Esophagus squamous epithelium (tissue), 5 donors: ENCODE measurements at regions not wholly inside any gene's neighbourhood (a gene's known extent, or its start where the extent isn't known, plus 50 kb on each side); places are given as distances from the start of the nearest gene placed in this dataset.
"Not testable (repeated sequence)": the region's sequence is repeated elsewhere in the genome, so short reads cannot be mapped to it uniquely, and the experiment has no call there.

Experiments used
- DNase-seq: peaks from one replicate; lab custom pipeline; 2025; lab: John Stamatoyannopoulos, UW
- H3K27ac ChIP-seq, 4 donors: fragments of 200-600 bp; sonication (generic); one replicate each; pipeline ENCODE4 v1.5.1; 2016 to 2019; ENCODE audit warnings: mild to moderate bottlenecking in 1 of 4
- H3K27me3 ChIP-seq, 4 donors: fragments of 200-600 bp; sonication (generic); 1 replicate in 3 of 4; 2 replicates in 1 of 4; pipeline versions ENCODE4 v1.5.1 to v1.6.0; 2017 to 2021; ENCODE audit warnings: antibody characterized with exemption in 1 of 4
- H3K36me3 ChIP-seq, 3 donors: fragments of 200-600 bp; sonication (generic); one replicate each; pipeline ENCODE4 v1.5.1; 2016 to 2019
- H3K4me1 ChIP-seq, 3 donors: fragments of 200-600 bp; sonication (generic); one replicate each; pipeline ENCODE4 v1.5.1; 2017 to 2019
- H3K4me3 ChIP-seq, 4 donors: fragments of 200-600 bp; sonication (generic); 1 replicate in 3 of 4; 2 replicates in 1 of 4; pipeline ENCODE4 v1.5.1; 2016 to 2019; ENCODE audit warnings: mild to moderate bottlenecking in 2 of 4, moderate library complexity in 1 of 4
- H3K9me3 ChIP-seq, 3 donors: fragments of 200-600 bp; sonication (generic); one replicate each; pipeline ENCODE4 v1.5.1; 2016 to 2019
- POLR2A ChIP-seq, 4 donors: fragments of 450-650 bp; IDR thresholded peaks; one replicate each; pipeline ENCODE4 v1.6.1; 2017; ENCODE audit warnings: antibody characterized with exemption in 4 of 4, mild to moderate bottlenecking in 4 of 4, moderate library complexity in 3 of 4
- WGBS, 2 donors: methylation state at CpG; one replicate each; pipeline ENCODE4 v1.1.5; 2018; 5-methylcytosine and 5-hydroxymethylcytosine counted together
- intact Hi-C: fragments of 100-400 bp; cut with DNase I; formaldehyde crosslinking; loops from one replicate; pipeline ENCODE4 v1.15.0; 2022
- TF ChIP-seq, protein P1 (sequence below), 6 experiments: fragments of 450-650 bp in 4 of 6; fragments of 200-600 bp in 2 of 6; sonication (generic) in 2 of 6; IDR thresholded peaks; one replicate each; pipeline ENCODE4 v1.5.1; 2016 to 2019; ENCODE audit warnings: antibody characterized with exemption in 6 of 6, mild to moderate bottlenecking in 4 of 6, moderate library complexity in 4 of 6
- donor health status: DM: yes; HTN: yes; CAD: no.

DNA sequence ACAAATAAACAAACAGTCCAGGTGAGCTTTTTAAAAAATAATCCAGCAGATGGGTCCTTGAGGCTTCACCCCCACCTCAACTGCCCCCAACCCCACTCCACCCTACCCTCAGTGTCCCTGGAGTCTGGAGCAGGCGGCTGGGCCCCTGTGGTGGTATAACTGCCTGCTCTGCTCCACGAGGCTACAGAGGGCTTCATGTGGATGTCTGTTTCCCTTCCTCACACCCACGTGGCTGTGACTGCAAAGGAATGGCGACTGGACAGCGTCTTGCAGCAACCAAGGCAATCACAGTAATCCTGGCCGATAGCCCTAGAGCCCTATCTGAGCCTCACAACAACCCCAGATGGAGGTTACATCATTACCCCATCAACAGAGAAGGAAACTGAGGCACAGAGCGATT lies 76.5 kb downstream of the SLC2A10 start:
- Histone ChIP-seq H3K4me3 (no peak overlapping the region), H3K36me3 (no peaks in the 10 kb centered on the region), H3K27me3 (peaks cover 0 to 27% (median 0%) of the 10 kb centered on the region in 4 donors), H3K27ac (no peak overlapping the region), H3K4me1 (no peaks in the 10 kb centered on the region), H3K9me3 (no peaks in the 10 kb centered on the region)
- intact Hi-C loops = no loop called here
- DNase-seq = no peak
- no peak for TF ChIP-seq POLR2A (IDR thresholded peaks at IDR 0.05)
- 60% methylated on average over 1 of the region's 7 CpGs; no CpG with 5 or more reads in 1 of the 2 donors for WGBS, 2 donors

DNA sequence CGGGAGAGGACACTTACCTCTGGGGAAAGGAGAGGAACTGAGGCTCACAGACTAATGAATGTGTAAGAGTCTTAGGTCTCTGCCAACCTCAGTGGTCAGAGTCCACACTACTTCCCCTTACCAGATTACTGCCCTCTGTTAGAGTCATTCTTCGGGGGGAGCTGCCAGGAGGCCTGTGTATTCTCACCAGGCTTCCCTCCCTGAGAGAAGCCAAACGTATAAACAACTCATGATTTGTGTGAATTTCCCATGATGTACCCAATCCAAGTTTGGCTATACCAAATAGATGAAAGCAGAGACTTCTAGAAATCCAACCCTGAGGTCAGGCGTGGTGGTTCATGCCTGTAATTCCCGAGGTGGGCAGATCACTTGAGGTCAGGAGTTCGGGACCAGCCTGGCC lies 77.1 kb downstream of the SLC2A10 start:
- no peak for DNase-seq
- intact Hi-C loops = no loop called here
- Histone ChIP-seq H3K27me3 (peaks cover 0 to 27% (median 0%) of the 10 kb centered on the region in 4 donors), H3K9me3 (no peaks in the 10 kb centered on the region), H3K27ac (no peak overlapping the region), H3K4me3 (no peak overlapping the region), H3K36me3 (no peaks in the 10 kb centered on the region), H3K4me1 (no peaks in the 10 kb centered on the region)
- WGBS, 2 donors = 0 to 79% methylated on average over 1 to 6 of the region's 6 CpGs
- no peak for TF ChIP-seq POLR2A (IDR thresholded peaks at IDR 0.05)
- TF ChIP-seq, protein P1, sequence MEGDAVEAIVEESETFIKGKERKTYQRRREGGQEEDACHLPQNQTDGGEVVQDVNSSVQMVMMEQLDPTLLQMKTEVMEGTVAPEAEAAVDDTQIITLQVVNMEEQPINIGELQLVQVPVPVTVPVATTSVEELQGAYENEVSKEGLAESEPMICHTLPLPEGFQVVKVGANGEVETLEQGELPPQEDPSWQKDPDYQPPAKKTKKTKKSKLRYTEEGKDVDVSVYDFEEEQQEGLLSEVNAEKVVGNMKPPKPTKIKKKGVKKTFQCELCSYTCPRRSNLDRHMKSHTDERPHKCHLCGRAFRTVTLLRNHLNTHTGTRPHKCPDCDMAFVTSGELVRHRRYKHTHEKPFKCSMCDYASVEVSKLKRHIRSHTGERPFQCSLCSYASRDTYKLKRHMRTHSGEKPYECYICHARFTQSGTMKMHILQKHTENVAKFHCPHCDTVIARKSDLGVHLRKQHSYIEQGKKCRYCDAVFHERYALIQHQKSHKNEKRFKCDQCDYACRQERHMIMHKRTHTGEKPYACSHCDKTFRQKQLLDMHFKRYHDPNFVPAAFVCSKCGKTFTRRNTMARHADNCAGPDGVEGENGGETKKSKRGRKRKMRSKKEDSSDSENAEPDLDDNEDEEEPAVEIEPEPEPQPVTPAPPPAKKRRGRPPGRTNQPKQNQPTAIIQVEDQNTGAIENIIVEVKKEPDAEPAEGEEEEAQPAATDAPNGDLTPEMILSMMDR (IDR thresholded peaks at IDR 0.05) = no peak

DNA sequence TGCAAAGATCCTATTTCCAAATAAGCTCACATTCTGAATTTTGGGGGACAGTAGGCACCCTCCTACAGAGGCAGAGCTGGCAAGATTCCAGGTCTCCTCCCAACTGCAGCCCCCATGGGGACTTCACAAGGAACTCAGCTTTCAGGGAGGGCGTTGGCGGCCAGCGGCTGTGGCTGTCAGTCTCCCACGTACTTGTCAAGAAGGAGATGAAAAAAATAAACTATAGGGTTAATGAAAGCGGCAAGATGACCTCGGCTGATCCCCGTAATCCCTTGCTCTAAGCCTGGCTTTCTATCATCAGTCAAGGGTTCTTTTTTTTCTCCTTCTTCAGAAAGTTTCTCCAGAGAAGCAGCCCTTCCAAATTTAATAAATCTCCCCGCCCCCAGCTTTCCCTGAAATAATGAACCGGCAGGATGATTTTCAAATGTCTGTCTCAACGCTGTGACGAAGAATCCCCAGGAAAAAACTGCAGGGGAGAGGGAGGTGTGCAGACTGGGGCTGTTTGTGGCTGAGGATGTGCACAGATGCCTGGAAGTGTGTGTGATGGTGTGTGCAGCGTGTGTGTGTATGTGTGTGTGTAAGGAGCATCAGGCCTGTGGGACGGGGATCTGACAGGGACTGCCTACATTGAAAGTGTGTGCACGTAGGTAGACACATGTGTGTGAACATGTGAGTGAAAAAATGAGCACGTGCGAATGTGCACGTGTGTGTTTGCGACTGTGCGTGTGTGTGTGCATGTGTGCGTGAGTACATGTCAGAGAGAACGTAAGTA lies 78.7 kb downstream of the SLC2A10 start:
- no peaks in the 10 kb centered on the region for H3K9me3 ChIP-seq
- intact Hi-C loops = no loop called here
- WGBS, 2 donors = 54 to 55% methylated on average over 18 to 19 of the region's 21 CpGs
- no peak for DNase-seq
- H3K4me3 ChIP-seq = no peak overlapping the region
- H3K4me1 ChIP-seq = no peaks in the 10 kb centered on the region
- no peaks in the 10 kb centered on the region for H3K36me3 ChIP-seq
- peaks cover 0 to 42% (median 0%) of the 10 kb centered on the region in 4 donors for H3K27me3 ChIP-seq
- TF ChIP-seq, protein P1 (IDR thresholded peaks at IDR 0.05) = no peak
- no peak for TF ChIP-seq POLR2A (IDR thresholded peaks at IDR 0.05)
- H3K27ac ChIP-seq = no peak overlapping the region

DNA sequence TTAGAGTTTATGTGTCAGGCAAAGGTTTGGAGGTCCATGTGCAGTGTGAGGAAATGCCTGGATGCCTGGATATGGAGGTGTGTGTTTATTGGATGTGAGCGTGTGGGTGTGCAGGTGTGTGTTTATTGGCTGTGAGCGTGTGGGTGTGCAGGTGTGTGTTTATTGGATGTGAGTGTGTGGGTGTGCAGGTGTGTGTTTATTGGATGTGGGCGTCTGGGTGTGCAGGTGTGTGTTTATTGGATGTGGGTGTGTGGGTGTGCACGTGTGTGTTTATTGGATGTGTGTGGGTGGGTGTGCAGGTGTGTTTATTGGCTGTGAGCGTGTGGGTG lies 79.3 kb downstream of the SLC2A10 start:
- H3K27ac ChIP-seq, H3K4me1 ChIP-seq, intact Hi-C loops, DNase-seq, H3K9me3 ChIP-seq, H3K4me3 ChIP-seq, H3K36me3 ChIP-seq: not testable (repeated sequence)
- 64 to 69% methylated on average over 5 of the region's 5 CpGs for WGBS, 2 donors
- H3K27me3 ChIP-seq = peaks cover 0 to 46% (median 0%) of the 10 kb centered on the region in 4 donors

DNA sequence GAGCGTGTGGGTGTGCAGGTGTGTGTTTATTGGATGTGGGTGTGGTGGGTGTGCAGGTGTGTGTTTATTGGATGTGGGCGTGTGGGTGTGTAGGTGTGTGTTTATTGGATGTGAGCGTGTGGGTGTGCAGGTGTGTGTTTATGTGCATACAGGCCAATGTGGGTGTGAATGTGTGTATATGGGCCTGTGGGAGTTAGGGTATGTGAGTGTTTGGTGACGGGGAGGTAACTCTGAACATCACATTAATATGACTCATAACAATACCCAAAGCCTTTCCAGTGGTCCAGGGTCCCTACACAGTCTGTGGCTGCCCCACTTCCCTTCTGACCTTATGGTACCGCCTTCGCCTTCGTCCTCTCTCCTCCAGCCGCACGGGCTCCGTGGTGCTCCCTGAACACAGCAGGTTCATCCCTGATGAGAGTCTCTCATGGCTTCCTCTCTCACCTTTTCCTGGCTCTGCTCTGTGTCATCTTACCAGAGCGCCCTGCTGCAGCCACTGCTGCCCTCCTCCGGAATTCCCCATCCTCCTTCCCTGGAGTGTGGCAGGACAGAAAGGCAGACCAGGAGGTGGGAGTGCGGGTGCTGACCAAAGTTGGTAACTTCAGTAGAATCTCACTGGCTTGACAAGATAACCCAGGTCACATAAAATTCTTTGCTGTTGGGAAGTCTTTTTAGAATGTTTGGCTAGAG lies 80.0 kb downstream of the SLC2A10 start:
- H3K36me3 ChIP-seq = no peaks in the 10 kb centered on the region
- DNase-seq = no peak
- intact Hi-C loops = no loop called here
- no peak overlapping the region for H3K27ac ChIP-seq
- 84 to 89% methylated on average over 9 to 12 of the region's 13 CpGs for WGBS, 2 donors
- no peak overlapping the region for H3K4me3 ChIP-seq
- H3K27me3 ChIP-seq = peaks cover 0 to 50% (median 0%) of the 10 kb centered on the region in 4 donors
- H3K9me3 ChIP-seq = no peaks in the 10 kb centered on the region
- H3K4me1 ChIP-seq = no peaks in the 10 kb centered on the region
- TF ChIP-seq, protein P1 (IDR thresholded peaks at IDR 0.05) = no peak
- TF ChIP-seq POLR2A (IDR thresholded peaks at IDR 0.05) = no peak

DNA sequence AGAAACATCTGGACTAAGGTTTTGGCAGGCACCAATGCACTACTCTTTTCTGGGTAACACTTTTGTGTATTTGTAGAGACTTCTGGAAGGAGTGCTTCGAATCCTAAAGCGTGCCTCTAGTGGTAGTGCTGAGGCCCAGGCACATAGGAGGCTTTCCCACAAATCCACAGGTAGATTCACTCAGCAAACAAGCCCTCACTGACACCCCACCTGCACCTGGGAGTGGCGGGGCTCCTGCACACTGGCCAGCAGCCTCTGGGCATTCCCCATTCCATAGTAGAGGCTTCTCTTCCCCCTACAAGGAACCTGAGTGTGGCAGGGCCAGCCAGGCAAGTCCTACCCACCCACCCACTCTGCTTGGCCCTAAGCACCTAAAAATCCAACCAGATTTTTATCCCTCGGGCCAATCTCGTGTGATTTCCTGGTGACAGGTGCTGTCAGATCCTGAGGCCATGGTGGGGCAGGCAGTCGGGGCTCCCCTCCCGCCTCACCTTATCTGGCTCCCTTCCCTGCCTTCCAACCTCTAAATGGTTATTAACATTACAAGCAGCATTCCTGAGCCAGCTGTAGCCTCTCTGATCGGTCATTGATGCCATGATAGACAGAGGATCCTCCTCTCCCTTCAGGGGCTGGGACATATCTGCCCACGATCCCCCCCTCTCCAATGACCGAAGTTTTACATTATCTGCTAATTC lies 82.4 kb downstream of the SLC2A10 start:
- no peaks in the 10 kb centered on the region for H3K4me1 ChIP-seq
- no peak overlapping the region for H3K27ac ChIP-seq
- 43 to 51% methylated on average over 8 to 10 of the region's 10 CpGs for WGBS, 2 donors
- TF ChIP-seq, protein P1 (IDR thresholded peaks at IDR 0.05) = no peak
- TF ChIP-seq POLR2A (IDR thresholded peaks at IDR 0.05) = no peak
- intact Hi-C loops = no loop called here
- H3K9me3 ChIP-seq = no peaks in the 10 kb centered on the region
- no peak overlapping the region for H3K4me3 ChIP-seq
- peaks cover 0 to 49% (median 0%) of the 10 kb centered on the region in 4 donors for H3K27me3 ChIP-seq
- DNase-seq = no peak
- no peaks in the 10 kb centered on the region for H3K36me3 ChIP-seq
